Calu3 (cell line): ENCODE measurements at regions not wholly inside any gene's neighbourhood (a gene's known extent, or its start where the extent isn't known, plus 50 kb on each side); places are given as distances from the start of the nearest gene placed in this dataset.
"Not testable (repeated sequence)": the region's sequence is repeated elsewhere in the genome, so short reads cannot be mapped to it uniquely, and the experiment has no call there.

Experiments
- BruUV-seq: library from RNA; stranded (reverse); fragments of 400-500 nt; replicated peaks from 2 replicates; lab custom pipeline; 2021; lab: Mats Ljungman, UMichigan
- CTCF ChIA-PET: fragments of 300-600 bp; sonication (Branson Sonifier 250); formaldehyde crosslinking; loops from one replicate; lab custom pipeline; 2022; ENCODE audit warnings: antibody characterized with exemption; lab: Charles Lee
- DNase-seq: peaks from one replicate; pipeline ENCODE4 v3.0.0; 2022
- H3K27ac Mint-ChIP-seq: one replicate; pipeline ENCODE4 v1.8.0; 2022; ENCODE audit warnings: mixed read lengths; ENCODE audit not compliant: unreplicated experiment
- H3K27me3 Mint-ChIP-seq: one replicate; pipeline ENCODE4 v1.8.0; 2022; ENCODE audit warnings: mixed read lengths; ENCODE audit not compliant: unreplicated experiment
- H3K36me3 Mint-ChIP-seq: one replicate; pipeline ENCODE4 v1.8.0; 2022; ENCODE audit warnings: mild to moderate bottlenecking, moderate library complexity, mixed read lengths; ENCODE audit not compliant: insufficient read depth, unreplicated experiment
- H3K4me1 Mint-ChIP-seq: one replicate; pipeline ENCODE4 v1.8.0; 2022; ENCODE audit warnings: mild to moderate bottlenecking, low read depth, mixed read lengths; ENCODE audit not compliant: unreplicated experiment
- H3K4me3 Mint-ChIP-seq: one replicate; pipeline ENCODE4 v1.8.0; 2022; ENCODE audit warnings: mild to moderate bottlenecking, low read depth, moderate library complexity, mixed read lengths; ENCODE audit not compliant: unreplicated experiment
- H3K9me3 Mint-ChIP-seq: one replicate; pipeline ENCODE4 v1.8.0; 2022; ENCODE audit warnings: low read depth, mixed read lengths; ENCODE audit not compliant: unreplicated experiment
- intact Hi-C: fragments of 100-400 bp; cut with micrococcal nuclease; formaldehyde crosslinking; loops from one replicate; pipeline ENCODE4 v1.10.0; 2022; ENCODE audit not compliant: unreplicated experiment
- TF ChIP-seq, protein P1 (sequence below): fragments of 200-600 bp; IDR thresholded peaks from one replicate; pipeline ENCODE4 v1.8.0; 2022; ENCODE audit warnings: antibody characterized with exemption; ENCODE audit not compliant: unreplicated experiment

DNA sequence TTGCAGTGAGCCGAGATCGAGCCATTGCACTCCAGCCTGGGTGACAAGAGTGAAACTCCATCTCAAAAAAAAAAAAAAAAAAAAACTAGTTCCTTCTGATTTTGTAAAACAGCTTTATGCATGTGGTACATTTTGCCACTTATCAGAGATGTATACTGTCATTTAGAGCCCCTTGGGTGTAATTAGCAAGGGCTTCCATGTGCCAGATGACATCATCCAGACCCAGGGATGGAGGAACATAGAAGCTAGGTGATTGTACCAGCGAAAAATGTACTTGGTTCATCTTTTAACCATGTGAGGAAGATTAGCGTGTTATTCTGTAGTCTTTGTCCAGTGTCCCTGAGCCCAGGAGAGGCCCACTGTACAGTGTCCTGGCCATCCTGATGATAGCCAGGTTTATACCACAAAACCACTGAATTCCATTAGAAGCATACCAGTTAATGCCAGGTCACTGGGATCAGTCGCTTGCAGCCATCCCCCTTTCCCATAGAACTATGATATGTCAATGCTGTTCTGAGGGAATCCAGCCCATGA lies 239.3 kb upstream of the SGCD start:
- DNase-seq = no peak
- Mint-ChIP-seq H3K9me3 (peaks cover 16% of the 10 kb centered on the region), H3K27ac (no peak overlapping the region), H3K36me3 (no peaks in the 10 kb centered on the region), H3K27me3 (no peaks in the 10 kb centered on the region), H3K4me1 (no peaks in the 10 kb centered on the region), H3K4me3 (no peak overlapping the region)
- intact Hi-C loops = no loop called here
- CTCF ChIA-PET = no interaction called here
- no TSS peak for BruUV-seq
- TF ChIP-seq, protein P1, sequence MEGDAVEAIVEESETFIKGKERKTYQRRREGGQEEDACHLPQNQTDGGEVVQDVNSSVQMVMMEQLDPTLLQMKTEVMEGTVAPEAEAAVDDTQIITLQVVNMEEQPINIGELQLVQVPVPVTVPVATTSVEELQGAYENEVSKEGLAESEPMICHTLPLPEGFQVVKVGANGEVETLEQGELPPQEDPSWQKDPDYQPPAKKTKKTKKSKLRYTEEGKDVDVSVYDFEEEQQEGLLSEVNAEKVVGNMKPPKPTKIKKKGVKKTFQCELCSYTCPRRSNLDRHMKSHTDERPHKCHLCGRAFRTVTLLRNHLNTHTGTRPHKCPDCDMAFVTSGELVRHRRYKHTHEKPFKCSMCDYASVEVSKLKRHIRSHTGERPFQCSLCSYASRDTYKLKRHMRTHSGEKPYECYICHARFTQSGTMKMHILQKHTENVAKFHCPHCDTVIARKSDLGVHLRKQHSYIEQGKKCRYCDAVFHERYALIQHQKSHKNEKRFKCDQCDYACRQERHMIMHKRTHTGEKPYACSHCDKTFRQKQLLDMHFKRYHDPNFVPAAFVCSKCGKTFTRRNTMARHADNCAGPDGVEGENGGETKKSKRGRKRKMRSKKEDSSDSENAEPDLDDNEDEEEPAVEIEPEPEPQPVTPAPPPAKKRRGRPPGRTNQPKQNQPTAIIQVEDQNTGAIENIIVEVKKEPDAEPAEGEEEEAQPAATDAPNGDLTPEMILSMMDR = no peak

- peaks cover 17% of the 10 kb centered on the region for H3K9me3 Mint-ChIP-seq
- H3K27ac Mint-ChIP-seq, intact Hi-C loops, DNase-seq, BruUV-seq, H3K36me3 Mint-ChIP-seq, H3K4me1 Mint-ChIP-seq, CTCF ChIA-PET, H3K4me3 Mint-ChIP-seq, H3K27me3 Mint-ChIP-seq: not testable (repeated sequence)
These were observed 236.7 kb upstream of the SGCD start for GRCh38 chr5:156089955-156090940.

DNA sequence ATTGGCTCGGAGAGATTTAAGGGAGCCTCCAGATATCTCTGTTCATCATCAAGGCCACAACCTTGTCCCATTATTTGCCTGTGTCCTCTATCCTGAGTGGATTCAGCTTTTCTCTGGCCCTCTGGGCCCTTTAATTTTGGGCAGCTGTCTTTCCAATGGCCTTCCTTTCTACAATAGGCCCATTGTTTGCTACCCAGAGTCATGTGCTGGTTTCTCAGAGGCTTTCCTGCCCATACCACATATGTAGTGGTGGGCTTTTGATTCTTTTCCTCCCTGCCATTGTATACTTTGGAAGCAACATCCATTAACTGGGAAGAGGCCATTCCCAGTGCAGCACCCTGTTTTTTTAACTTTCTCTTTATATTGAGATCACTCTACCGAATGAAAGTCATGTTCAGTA lies 233.9 kb upstream of the SGCD start:
- TF ChIP-seq, protein P1 = no peak
- H3K4me1 Mint-ChIP-seq = no peaks in the 10 kb centered on the region
- no peak for DNase-seq
- no TSS peak for BruUV-seq
- H3K27ac Mint-ChIP-seq = no peak overlapping the region
- H3K9me3 Mint-ChIP-seq = peaks cover 20% of the 10 kb centered on the region
- no peaks in the 10 kb centered on the region for H3K27me3 Mint-ChIP-seq
- intact Hi-C loops = no loop called here
- CTCF ChIA-PET = interaction anchor here (0.6 kb wide), 1 partner anchor 389 kb away, joined by 7 read pairs; no protein-coding TSS in a partner anchor
- H3K4me3 Mint-ChIP-seq = no peak overlapping the region
- H3K36me3 Mint-ChIP-seq = no peaks in the 10 kb centered on the region

DNA sequence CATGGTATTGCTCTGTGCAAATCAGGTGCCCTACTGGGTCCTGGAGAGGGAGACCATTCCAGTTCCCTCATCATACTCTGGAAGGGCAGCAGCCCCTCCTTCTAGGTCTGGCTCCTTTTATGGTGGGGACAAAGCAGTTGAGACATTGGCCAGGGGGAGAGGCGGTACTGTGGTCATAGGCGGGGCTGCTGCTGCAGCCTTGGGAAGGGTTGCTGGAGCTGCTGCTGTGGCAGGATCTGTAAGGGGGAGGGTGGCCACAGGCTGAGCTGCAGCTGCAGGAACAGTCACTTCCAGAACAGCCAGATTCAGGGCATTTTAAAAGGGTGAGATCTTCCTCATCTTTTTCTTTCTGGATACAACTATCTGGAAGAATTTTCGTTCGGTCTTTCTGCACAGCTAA lies 233.0 kb upstream of the SGCD start:
- TF ChIP-seq, protein P1 = no peak
- Mint-ChIP-seq H3K36me3 (no peaks in the 10 kb centered on the region), H3K9me3 (peaks cover 20% of the 10 kb centered on the region), H3K4me3 (no peak overlapping the region), H3K4me1 (no peaks in the 10 kb centered on the region), H3K27ac (no peak overlapping the region), H3K27me3 (no peaks in the 10 kb centered on the region)
- CTCF ChIA-PET = no interaction called here
- no peak for DNase-seq
- no TSS peak for BruUV-seq
- intact Hi-C loops = no loop called here
